Mesodermal cell (in vitro differentiated cells): ENCODE measurements at regions not wholly inside any gene's neighbourhood (a gene's known extent, or its start where the extent isn't known, plus 50 kb on each side); places are given as distances from the start of the nearest gene placed in this dataset.

Source experiments
- H3K27ac ChIP-seq: 2 replicates; pipeline ENCODE4 v1.7.0; 2013; ENCODE audit warnings: mild to moderate bottlenecking, low read depth, low read length, moderate library complexity; ENCODE audit not compliant: severe bottlenecking
- H3K36me3 ChIP-seq: 2 replicates; pipeline ENCODE4 v1.7.1; 2013; ENCODE audit warnings: mild to moderate bottlenecking, low read length, moderate library complexity; ENCODE audit not compliant: control insufficient read depth, insufficient read depth
- H3K4me1 ChIP-seq: one replicate; pipeline ENCODE4 v1.7.1; 2013; ENCODE audit warnings: mild to moderate bottlenecking, low read length; ENCODE audit not compliant: insufficient read depth, control insufficient read depth, poor library complexity, severe bottlenecking
- H3K4me3 ChIP-seq: 2 replicates; pipeline ENCODE4 v1.7.0; 2013; ENCODE audit warnings: low read length, control low read depth, mild to moderate bottlenecking; ENCODE audit not compliant: insufficient read depth, poor library complexity, severe bottlenecking; ENCODE audit errors: extremely low read depth
- H3K9me3 ChIP-seq: 2 replicates; pipeline ENCODE4 v1.7.1; 2013; ENCODE audit warnings: mild to moderate bottlenecking, low read length, moderate library complexity; ENCODE audit not compliant: control insufficient read depth
- WGBS, 2 experiments: methylation state at CpG; one replicate each; pipeline ENCODE4 v1.1.5; 2013; ENCODE audit warnings: missing lambda C conversion rate in 2 of 2; ENCODE audit not compliant: insufficient coverage in 2 of 2; 5-methylcytosine and 5-hydroxymethylcytosine counted together

DNA sequence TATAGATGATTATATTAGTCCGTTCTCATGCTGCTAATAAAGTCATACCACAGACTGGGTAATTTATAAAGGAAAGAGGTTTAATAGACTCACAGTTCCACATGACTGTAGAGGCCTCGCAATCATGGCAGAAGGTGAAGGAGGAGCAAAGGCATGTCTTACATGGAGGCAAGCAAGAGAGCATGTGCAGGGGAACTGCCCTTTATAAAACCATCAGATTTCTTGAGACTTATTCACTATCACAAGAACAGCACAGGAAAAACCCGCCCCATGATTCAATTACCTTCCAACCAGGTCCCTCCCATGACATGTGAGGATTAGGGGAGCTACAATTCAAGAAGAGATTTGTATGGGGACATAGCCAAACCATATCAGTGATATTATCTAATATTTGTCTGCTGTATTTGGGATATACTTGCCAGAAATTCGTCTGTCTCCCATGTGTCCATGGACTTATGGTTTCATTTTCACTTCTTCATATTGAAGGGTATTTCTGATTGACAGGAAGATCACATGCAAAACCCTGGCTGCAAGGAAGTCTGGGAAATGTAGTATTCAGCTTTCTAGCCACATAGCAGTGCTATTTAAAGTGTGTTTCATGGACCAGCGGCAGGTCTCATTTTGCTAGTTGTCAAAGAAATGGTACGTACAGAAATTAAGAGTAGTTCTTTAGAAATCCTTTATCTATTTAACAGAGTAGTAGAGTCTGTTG, 50.5 kb upstream of the PAK5 start:
- peaks cover 6% of the 10 kb centered on the region for H3K9me3 ChIP-seq
- no peaks in the 10 kb centered on the region for H3K36me3 ChIP-seq
- WGBS, 2 experiments, result 100% methylated on average over 2 of the region's 6 CpGs; no CpG with 5 or more reads in 1 of the 2 experiments
- H3K27ac ChIP-seq, result no peak overlapping the region
- H3K4me1 ChIP-seq, result no peaks in the 10 kb centered on the region
- H3K4me3 ChIP-seq, result no peak overlapping the region
